OCI-LY7 (cell line): ENCODE measurements at regions not wholly inside any gene's neighbourhood (a gene's known extent, or its start where the extent isn't known, plus 50 kb on each side); places are given as distances from the start of the nearest gene placed in this dataset.

Experiments
- EZH2phosphoT487 ChIP-seq: fragments of 200-600 bp; sonication (generic); IDR thresholded peaks from 2 replicates; pipeline ENCODE4 v1.6.1; 2018; ENCODE audit warnings: low read depth, borderline replicate concordance, mild to moderate bottlenecking, mixed run types, antibody characterized with exemption, low read length, moderate library complexity, mixed read lengths
- TF ChIP-seq, protein P1 (sequence below): fragments of 200-600 bp; sonication (generic); conservative IDR thresholded peaks from 2 replicates; pipeline ENCODE4 v1.5.1; 2014; ENCODE audit warnings: mild to moderate bottlenecking, antibody characterized with exemption, low read length, moderate library complexity, mixed read lengths

DNA sequence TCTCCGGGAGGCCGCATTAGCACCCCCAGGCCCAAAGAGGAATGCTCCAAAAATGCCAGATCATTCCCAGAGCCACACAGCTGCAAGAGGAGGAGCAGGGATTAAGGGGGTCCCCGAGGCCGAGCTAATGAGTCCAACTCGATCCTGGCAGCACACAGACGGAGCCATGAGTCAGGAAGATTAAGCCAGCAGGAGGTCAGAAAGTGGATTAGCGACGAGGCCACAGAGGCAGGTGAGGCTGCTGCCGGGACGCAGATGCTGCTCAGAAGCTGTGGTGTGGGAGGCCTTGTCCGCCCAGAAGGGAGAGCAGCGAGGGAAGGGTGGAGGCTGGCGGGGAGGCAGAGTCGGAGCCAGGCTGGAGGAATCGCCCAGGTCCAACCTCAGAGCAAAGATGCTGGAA lies 120.5 kb downstream of the SHANK2 start:
- TF ChIP-seq, protein P1, sequence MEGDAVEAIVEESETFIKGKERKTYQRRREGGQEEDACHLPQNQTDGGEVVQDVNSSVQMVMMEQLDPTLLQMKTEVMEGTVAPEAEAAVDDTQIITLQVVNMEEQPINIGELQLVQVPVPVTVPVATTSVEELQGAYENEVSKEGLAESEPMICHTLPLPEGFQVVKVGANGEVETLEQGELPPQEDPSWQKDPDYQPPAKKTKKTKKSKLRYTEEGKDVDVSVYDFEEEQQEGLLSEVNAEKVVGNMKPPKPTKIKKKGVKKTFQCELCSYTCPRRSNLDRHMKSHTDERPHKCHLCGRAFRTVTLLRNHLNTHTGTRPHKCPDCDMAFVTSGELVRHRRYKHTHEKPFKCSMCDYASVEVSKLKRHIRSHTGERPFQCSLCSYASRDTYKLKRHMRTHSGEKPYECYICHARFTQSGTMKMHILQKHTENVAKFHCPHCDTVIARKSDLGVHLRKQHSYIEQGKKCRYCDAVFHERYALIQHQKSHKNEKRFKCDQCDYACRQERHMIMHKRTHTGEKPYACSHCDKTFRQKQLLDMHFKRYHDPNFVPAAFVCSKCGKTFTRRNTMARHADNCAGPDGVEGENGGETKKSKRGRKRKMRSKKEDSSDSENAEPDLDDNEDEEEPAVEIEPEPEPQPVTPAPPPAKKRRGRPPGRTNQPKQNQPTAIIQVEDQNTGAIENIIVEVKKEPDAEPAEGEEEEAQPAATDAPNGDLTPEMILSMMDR, result no peak
- no peak for TF ChIP-seq EZH2phosphoT487
